ENCODE measurements at regions not wholly inside any gene's neighbourhood (a gene's known extent, or its start where the extent isn't known, plus 50 kb on each side); places are given as distances from the start of the nearest gene placed in this dataset.

DNA sequence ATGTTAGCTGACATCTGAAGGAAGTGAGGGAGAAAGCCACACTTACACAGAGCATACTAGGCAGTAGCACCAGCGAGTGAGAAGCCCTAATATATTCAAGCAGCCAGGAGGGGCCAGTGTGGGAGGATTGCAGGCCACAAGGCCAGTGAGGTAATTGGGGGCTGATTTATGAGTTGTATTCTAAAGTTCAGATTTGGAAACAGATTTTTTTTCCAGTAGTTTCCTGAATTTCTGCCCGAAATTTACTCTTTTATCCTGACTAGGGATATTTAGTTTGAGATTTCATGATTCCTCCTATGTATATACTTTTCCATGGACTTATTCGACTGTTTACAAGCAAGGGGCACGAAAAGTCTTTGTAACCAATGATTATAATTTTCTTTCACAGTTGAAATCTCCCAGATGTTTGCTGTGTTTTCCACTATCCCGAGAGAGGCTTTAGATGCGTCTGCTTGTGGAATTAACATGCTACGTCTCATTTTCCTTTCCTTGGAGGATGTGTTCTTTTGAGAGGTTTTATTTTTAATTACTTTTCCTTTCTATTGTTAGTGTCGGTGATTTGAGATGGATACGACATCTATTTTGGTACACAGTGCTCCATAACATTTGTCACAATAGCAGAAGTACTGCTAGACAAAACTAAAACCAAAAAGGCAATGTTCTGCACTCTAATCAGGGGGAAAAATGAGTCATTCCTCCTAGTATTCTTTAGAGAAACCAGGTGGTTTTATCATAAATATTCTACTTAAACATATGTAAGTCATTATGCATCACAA is 356.3 kb upstream of the HSF2 start (continued):
- TF ChIP-seq, protein P1, sequence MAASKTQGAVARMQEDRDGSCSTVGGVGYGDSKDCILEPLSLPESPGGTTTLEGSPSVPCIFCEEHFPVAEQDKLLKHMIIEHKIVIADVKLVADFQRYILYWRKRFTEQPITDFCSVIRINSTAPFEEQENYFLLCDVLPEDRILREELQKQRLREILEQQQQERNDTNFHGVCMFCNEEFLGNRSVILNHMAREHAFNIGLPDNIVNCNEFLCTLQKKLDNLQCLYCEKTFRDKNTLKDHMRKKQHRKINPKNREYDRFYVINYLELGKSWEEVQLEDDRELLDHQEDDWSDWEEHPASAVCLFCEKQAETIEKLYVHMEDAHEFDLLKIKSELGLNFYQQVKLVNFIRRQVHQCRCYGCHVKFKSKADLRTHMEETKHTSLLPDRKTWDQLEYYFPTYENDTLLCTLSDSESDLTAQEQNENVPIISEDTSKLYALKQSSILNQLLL (CRISPR knock-in tag; IDR thresholded peaks at IDR 0.05; ENCODE audit: borderline replicate concordance), result no peak

DNA sequence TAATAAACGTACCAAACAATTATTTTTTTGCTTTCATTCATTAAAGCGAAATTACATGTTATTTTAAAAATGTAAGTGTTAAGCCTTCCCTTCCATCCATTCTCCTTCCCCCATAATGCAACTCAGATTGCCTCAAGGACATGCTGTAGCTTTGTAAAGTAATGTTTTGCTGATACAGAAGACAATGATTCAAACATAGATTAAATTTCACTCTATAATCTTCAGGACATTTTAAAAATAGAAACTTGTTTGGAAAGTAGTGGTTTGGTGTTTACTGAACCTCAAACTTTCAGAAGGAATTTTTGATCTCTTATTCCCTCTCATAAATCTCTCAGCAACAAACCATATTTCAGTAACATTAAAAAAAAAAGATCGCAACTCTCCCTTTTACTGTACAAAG is 350.9 kb upstream of the HSF2 start:
- H3K79me2 ChIP-seq (ENCODE audit: control insufficient read depth, insufficient read depth, low read length), result no peaks in the 10 kb centered on the region
- no peaks in the 10 kb centered on the region for H3K9me3 ChIP-seq (replicated peaks; ENCODE audit: control insufficient read depth, insufficient read depth, low read depth, low read length)
- no peak for ATAC-seq
- no TSS peak for BruUV-seq (replicated peaks)
- no peak overlapping the region for H3K9ac ChIP-seq (ENCODE audit: insufficient read depth in 1 of 2, low read depth in 2 of 2, low read length in 2 of 2)
- no peak for FAIRE-seq
- no peak overlapping the region for H3K27ac ChIP-seq (ENCODE audit: extremely low read depth, low read depth, low read length)
- CTCF ChIA-PET (ENCODE audit: low intra/inter-chr PET ratio), result no interaction called here
- H3K27me3 ChIP-seq (ENCODE audit: control insufficient read depth in 2 of 2, insufficient read depth in 2 of 2, low read length in 2 of 2), result no peaks in the 10 kb centered on the region
- POLR2A ChIA-PET, result no interaction called here
- no peak overlapping the region for H3K4me2 ChIP-seq (ENCODE audit: insufficient read depth, low read length)
- H2AFZ ChIP-seq (ENCODE audit: low read depth, low read length), result no peak overlapping the region
- H3K9me1 ChIP-seq (ENCODE audit: control insufficient read depth, insufficient read depth, low read length), result no peaks in the 10 kb centered on the region
- H4K20me1 ChIP-seq (replicated peaks; ENCODE audit: control insufficient read depth, insufficient read depth, low read length), result no peaks in the 10 kb centered on the region
- intact Hi-C loops (cut with micrococcal nuclease), result loop anchor here (5.0 kb wide), 1 partner anchor 836 kb away; no protein-coding TSS in a partner anchor
- no peaks in the 10 kb centered on the region for H3K36me3 ChIP-seq (ENCODE audit: control insufficient read depth, insufficient read depth, low read length)
- no peaks in the 10 kb centered on the region for H3K4me1 ChIP-seq (replicated peaks in 1 of 2; ENCODE audit: control insufficient read depth in 2 of 2, insufficient read depth in 2 of 2, low read length in 2 of 2)
- in situ Hi-C loops (cut with MboI), result no loop called here
- no peak overlapping the region for H3K4me3 ChIP-seq
- DNase-seq (ENCODE audit: extremely low read depth in 1 of 4, low spot score in 3 of 4), result no peak
- 0% methylated on average over 3 of the region's 3 CpGs for WGBS (ENCODE audit: insufficient coverage, low coverage, missing lambda C conversion rate)
- TF ChIP-seq ZNF436 (CRISPR knock-in tag; IDR thresholded peaks at IDR 0.05), result no peak
- TF ChIP-seq, protein P2, sequence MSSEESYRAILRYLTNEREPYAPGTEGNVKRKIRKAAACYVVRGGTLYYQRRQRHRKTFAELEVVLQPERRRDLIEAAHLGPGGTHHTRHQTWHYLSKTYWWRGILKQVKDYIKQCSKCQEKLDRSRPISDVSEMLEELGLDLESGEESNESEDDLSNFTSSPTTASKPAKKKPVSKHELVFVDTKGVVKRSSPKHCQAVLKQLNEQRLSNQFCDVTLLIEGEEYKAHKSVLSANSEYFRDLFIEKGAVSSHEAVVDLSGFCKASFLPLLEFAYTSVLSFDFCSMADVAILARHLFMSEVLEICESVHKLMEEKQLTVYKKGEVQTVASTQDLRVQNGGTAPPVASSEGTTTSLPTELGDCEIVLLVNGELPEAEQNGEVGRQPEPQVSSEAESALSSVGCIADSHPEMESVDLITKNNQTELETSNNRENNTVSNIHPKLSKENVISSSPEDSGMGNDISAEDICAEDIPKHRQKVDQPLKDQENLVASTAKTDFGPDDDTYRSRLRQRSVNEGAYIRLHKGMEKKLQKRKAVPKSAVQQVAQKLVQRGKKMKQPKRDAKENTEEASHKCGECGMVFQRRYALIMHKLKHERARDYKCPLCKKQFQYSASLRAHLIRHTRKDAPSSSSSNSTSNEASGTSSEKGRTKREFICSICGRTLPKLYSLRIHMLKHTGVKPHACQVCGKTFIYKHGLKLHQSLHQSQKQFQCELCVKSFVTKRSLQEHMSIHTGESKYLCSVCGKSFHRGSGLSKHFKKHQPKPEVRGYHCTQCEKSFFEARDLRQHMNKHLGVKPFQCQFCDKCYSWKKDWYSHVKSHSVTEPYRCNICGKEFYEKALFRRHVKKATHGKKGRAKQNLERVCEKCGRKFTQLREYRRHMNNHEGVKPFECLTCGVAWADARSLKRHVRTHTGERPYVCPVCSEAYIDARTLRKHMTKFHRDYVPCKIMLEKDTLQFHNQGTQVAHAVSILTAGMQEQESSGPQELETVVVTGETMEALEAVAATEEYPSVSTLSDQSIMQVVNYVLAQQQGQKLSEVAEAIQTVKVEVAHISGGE (CRISPR knock-in tag; IDR thresholded peaks at IDR 0.05), result no peak
- no peak for TF ChIP-seq MBD2 (IDR thresholded peaks at IDR 0.05; ENCODE audit: borderline replicate concordance, low read depth)
- TF ChIP-seq CTBP1 (IDR thresholded peaks at IDR 0.05; ENCODE audit: borderline replicate concordance), result no peak
- TF ChIP-seq, protein P3, sequence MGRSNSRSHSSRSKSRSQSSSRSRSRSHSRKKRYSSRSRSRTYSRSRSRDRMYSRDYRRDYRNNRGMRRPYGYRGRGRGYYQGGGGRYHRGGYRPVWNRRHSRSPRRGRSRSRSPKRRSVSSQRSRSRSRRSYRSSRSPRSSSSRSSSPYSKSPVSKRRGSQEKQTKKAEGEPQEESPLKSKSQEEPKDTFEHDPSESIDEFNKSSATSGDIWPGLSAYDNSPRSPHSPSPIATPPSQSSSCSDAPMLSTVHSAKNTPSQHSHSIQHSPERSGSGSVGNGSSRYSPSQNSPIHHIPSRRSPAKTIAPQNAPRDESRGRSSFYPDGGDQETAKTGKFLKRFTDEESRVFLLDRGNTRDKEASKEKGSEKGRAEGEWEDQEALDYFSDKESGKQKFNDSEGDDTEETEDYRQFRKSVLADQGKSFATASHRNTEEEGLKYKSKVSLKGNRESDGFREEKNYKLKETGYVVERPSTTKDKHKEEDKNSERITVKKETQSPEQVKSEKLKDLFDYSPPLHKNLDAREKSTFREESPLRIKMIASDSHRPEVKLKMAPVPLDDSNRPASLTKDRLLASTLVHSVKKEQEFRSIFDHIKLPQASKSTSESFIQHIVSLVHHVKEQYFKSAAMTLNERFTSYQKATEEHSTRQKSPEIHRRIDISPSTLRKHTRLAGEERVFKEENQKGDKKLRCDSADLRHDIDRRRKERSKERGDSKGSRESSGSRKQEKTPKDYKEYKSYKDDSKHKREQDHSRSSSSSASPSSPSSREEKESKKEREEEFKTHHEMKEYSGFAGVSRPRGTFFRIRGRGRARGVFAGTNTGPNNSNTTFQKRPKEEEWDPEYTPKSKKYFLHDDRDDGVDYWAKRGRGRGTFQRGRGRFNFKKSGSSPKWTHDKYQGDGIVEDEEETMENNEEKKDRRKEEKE (IDR thresholded peaks at IDR 0.05; ENCODE audit: borderline replicate concordance in 1 of 2, control insufficient read depth in 1 of 2, low read depth in 2 of 2, low read length in 1 of 2), result no peak
- no peak for TF ChIP-seq ESRRB (CRISPR knock-in tag; IDR thresholded peaks at IDR 0.05; ENCODE audit: borderline replicate concordance)
- no peak for TF ChIP-seq BRCA1 (IDR thresholded peaks at IDR 0.05)
- TF ChIP-seq BRCA1 (CRISPR knock-in tag; IDR thresholded peaks at IDR 0.05), result no peak
- no peak for TF ChIP-seq ZNF830 (CRISPR knock-in tag; IDR thresholded peaks at IDR 0.05)
- no peak for TF ChIP-seq TAF1 (IDR thresholded peaks at IDR 0.05; ENCODE audit: control insufficient read depth, extremely low read depth, insufficient read depth, low read length, severe bottlenecking)

Data from K562 (cell line).